MM.1S (cell line): ENCODE measurements at regions not wholly inside any gene's neighbourhood (a gene's known extent, or its start where the extent isn't known, plus 50 kb on each side); places are given as distances from the start of the nearest gene placed in this dataset.

Experiments used
- DNase-seq: peaks from one replicate; pipeline ENCODE4 v3.0.0-alpha.2; 2015
- H2AFZ ChIP-seq: fragments of 300-600 bp; sonication (generic); 2 replicates; pipeline ENCODE4 v1.6.0; 2016; ENCODE audit warnings: antibody characterized with exemption, low read length
- H3F3A ChIP-seq: fragments of 300-600 bp; sonication (generic); 2 replicates; pipeline ENCODE4 v1.6.1; 2016; ENCODE audit warnings: mild to moderate bottlenecking, antibody characterized with exemption, low read length, moderate library complexity, mixed read lengths; ENCODE audit not compliant: insufficient read depth
- H3K27ac ChIP-seq: fragments of 300-600 bp; sonication (generic); 2 replicates; pipeline ENCODE4 v1.5.1; 2016; ENCODE audit warnings: mild to moderate bottlenecking, low read length
- H3K27me3 ChIP-seq: fragments of 300-600 bp; sonication (generic); replicated peaks from 2 replicates; pipeline ENCODE4 v1.6.0; 2016; ENCODE audit warnings: low read length; ENCODE audit not compliant: insufficient read depth
- H3K36me3 ChIP-seq: fragments of 300-600 bp; sonication (generic); replicated peaks from 2 replicates; pipeline ENCODE4 v1.6.1; 2016; ENCODE audit warnings: mild to moderate bottlenecking, low read length, mixed read lengths; ENCODE audit not compliant: insufficient read depth
- H3K4me1 ChIP-seq: fragments of 300-600 bp; sonication (generic); 2 replicates; pipeline ENCODE4 v1.6.1; 2016; ENCODE audit warnings: low read length, mixed read lengths
- H3K4me2 ChIP-seq: fragments of 300-600 bp; sonication (generic); 2 replicates; pipeline ENCODE4 v1.6.0; 2016; ENCODE audit warnings: low read depth, low read length
- H3K4me3 ChIP-seq: fragments of 300-600 bp; sonication (generic); 2 replicates; pipeline ENCODE4 v1.5.1; 2016; ENCODE audit warnings: low read length, mixed read lengths
- H3K79me2 ChIP-seq: fragments of 300-600 bp; sonication (generic); 2 replicates; pipeline ENCODE4 v1.6.1; 2016; ENCODE audit warnings: mixed run types, low read length, mixed read lengths
- H3K9ac ChIP-seq: fragments of 300-600 bp; sonication (generic); 2 replicates; pipeline ENCODE4 v1.6.1; 2016; ENCODE audit warnings: low read length, mixed read lengths
- H3K9me2 ChIP-seq: fragments of 300-600 bp; sonication (generic); replicated peaks from 2 replicates; pipeline ENCODE4 v1.6.1; 2016; ENCODE audit warnings: mild to moderate bottlenecking, low read length, mixed read lengths; ENCODE audit not compliant: insufficient read depth
- H3K9me3 ChIP-seq: fragments of 300-600 bp; sonication (generic); replicated peaks from 2 replicates; pipeline ENCODE4 v1.6.1; 2016; ENCODE audit warnings: mild to moderate bottlenecking, low read length, mixed read lengths; ENCODE audit not compliant: insufficient read depth
- H4K20me1 ChIP-seq: fragments of 300-600 bp; sonication (generic); 2 replicates; pipeline ENCODE4 v1.6.1; 2016; ENCODE audit warnings: mild to moderate bottlenecking, low read length, moderate library complexity, mixed read lengths; ENCODE audit not compliant: insufficient read depth
- CTCF ChIP-seq: fragments of 300-600 bp; sonication (generic); IDR thresholded peaks from 2 replicates; pipeline ENCODE4 v1.5.1; 2016; ENCODE audit warnings: antibody characterized with exemption, low read length, mixed read lengths
- EZH2 ChIP-seq: fragments of 300-600 bp; sonication (generic); optimal IDR thresholded peaks from 2 replicates; pipeline ENCODE3; 2017; ENCODE audit warnings: low read depth, mild to moderate bottlenecking, antibody characterized with exemption, low read length, mixed read lengths
- EZH2phosphoT487 ChIP-seq: fragments of 300-600 bp; sonication (generic); IDR thresholded peaks from 2 replicates; pipeline ENCODE4 v1.6.1; 2018; ENCODE audit warnings: antibody characterized with exemption, low read length

- Histone ChIP-seq H3K9ac (no peak overlapping the region), H3K4me2 (no peak overlapping the region), H2AFZ (no peak overlapping the region), H3K79me2 (no peaks in the 10 kb centered on the region), H3K27me3 (no peaks in the 10 kb centered on the region), H3F3A (no peaks in the 10 kb centered on the region), H3K27ac (no peak overlapping the region), H3K36me3 (no peaks in the 10 kb centered on the region), H4K20me1 (no peaks in the 10 kb centered on the region), H3K4me3 (no peak overlapping the region), H3K9me2 (no peaks in the 10 kb centered on the region), H3K4me1 (no peaks in the 10 kb centered on the region), H3K9me3 (no peaks in the 10 kb centered on the region)
- TF ChIP-seq EZH2, result no peak
- no peak for TF ChIP-seq EZH2phosphoT487
- TF ChIP-seq CTCF, result no peak
- no peak for DNase-seq
Measured at GRCh38 chr4:129322920-129323319, 227.0 kb downstream of the C4orf33 start.

- H3K9me3 ChIP-seq, result no peaks in the 10 kb centered on the region
- no peaks in the 10 kb centered on the region for H3K27me3 ChIP-seq
- no peak overlapping the region for H3K4me2 ChIP-seq
- H3K4me1 ChIP-seq, result no peaks in the 10 kb centered on the region
- H3K79me2 ChIP-seq, result no peaks in the 10 kb centered on the region
- H4K20me1 ChIP-seq, result no peaks in the 10 kb centered on the region
- H3F3A ChIP-seq, result no peaks in the 10 kb centered on the region
- no peak overlapping the region for H3K27ac ChIP-seq
- no peaks in the 10 kb centered on the region for H3K9me2 ChIP-seq
- no peaks in the 10 kb centered on the region for H3K36me3 ChIP-seq
- H3K4me3 ChIP-seq, result no peak overlapping the region
- no peak overlapping the region for H2AFZ ChIP-seq
- DNase-seq, result no peak
- no peak for TF ChIP-seq CTCF
- TF ChIP-seq EZH2phosphoT487, result no peak
- TF ChIP-seq EZH2, result no peak
- H3K9ac ChIP-seq, result no peak overlapping the region
Measured at GRCh38 chr4:129323658-129324057, 227.7 kb downstream of the C4orf33 start.

GRCh38 chr4:129326571-129327460, 230.9 kb downstream of the C4orf33 start:
- H3F3A ChIP-seq, result no peaks in the 10 kb centered on the region
- H4K20me1 ChIP-seq, result no peaks in the 10 kb centered on the region
- no peaks in the 10 kb centered on the region for H3K9me3 ChIP-seq
- no peaks in the 10 kb centered on the region for H3K4me1 ChIP-seq
- no peaks in the 10 kb centered on the region for H3K27me3 ChIP-seq
- H3K4me3 ChIP-seq, result no peak overlapping the region
- no peaks in the 10 kb centered on the region for H3K9me2 ChIP-seq
- no peak overlapping the region for H3K4me2 ChIP-seq
- no peaks in the 10 kb centered on the region for H3K36me3 ChIP-seq
- no peak overlapping the region for H2AFZ ChIP-seq
- no peaks in the 10 kb centered on the region for H3K79me2 ChIP-seq
- no peak for TF ChIP-seq EZH2phosphoT487
- H3K27ac ChIP-seq, result no peak overlapping the region
- H3K9ac ChIP-seq, result no peak overlapping the region
- no peak for DNase-seq

GRCh38 chr4:129327637-129328036, 231.7 kb downstream of the C4orf33 start:
- Histone ChIP-seq H3K27me3 (no peaks in the 10 kb centered on the region), H3K27ac (no peak overlapping the region), H3K9me2 (no peaks in the 10 kb centered on the region), H4K20me1 (no peaks in the 10 kb centered on the region), H3K9me3 (no peaks in the 10 kb centered on the region), H3K4me2 (no peak overlapping the region), H3K9ac (no peak overlapping the region), H3F3A (no peaks in the 10 kb centered on the region), H3K36me3 (no peaks in the 10 kb centered on the region), H3K4me3 (no peak overlapping the region), H2AFZ (no peak overlapping the region), H3K4me1 (no peaks in the 10 kb centered on the region), H3K79me2 (no peaks in the 10 kb centered on the region)
- no peak for DNase-seq
- no peak for TF ChIP-seq EZH2phosphoT487
- TF ChIP-seq CTCF, result no peak
